ENCODE measurements at regions not wholly inside any gene's neighbourhood (a gene's known extent, or its start where the extent isn't known, plus 50 kb on each side); places are given as distances from the start of the nearest gene placed in this dataset.

- TF ChIP-seq, protein P1, sequence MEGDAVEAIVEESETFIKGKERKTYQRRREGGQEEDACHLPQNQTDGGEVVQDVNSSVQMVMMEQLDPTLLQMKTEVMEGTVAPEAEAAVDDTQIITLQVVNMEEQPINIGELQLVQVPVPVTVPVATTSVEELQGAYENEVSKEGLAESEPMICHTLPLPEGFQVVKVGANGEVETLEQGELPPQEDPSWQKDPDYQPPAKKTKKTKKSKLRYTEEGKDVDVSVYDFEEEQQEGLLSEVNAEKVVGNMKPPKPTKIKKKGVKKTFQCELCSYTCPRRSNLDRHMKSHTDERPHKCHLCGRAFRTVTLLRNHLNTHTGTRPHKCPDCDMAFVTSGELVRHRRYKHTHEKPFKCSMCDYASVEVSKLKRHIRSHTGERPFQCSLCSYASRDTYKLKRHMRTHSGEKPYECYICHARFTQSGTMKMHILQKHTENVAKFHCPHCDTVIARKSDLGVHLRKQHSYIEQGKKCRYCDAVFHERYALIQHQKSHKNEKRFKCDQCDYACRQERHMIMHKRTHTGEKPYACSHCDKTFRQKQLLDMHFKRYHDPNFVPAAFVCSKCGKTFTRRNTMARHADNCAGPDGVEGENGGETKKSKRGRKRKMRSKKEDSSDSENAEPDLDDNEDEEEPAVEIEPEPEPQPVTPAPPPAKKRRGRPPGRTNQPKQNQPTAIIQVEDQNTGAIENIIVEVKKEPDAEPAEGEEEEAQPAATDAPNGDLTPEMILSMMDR (IDR thresholded peaks at IDR 0.05) = no peak
- no peak for TF ChIP-seq POLR2A (IDR thresholded peaks at IDR 0.05)
Measured at GRCh38 chr2:236861196-236861875, 224.4 kb upstream of the COPS8 start.
